Gastroesophageal sphincter (tissue), 3 donors: ENCODE measurements at regions not wholly inside any gene's neighbourhood (a gene's known extent, or its start where the extent isn't known, plus 50 kb on each side); places are given as distances from the start of the nearest gene placed in this dataset.

ENCODE experiments used
- EP300 ChIP-seq: sonication (generic); formaldehyde crosslinking; IDR thresholded peaks from one replicate; pipeline ENCODE4 v1.6.1; 2017; ENCODE audit warnings: antibody characterized with exemption, mild to moderate bottlenecking
- POLR2A ChIP-seq, 2 donors: fragments of 450-650 bp; IDR thresholded peaks; one replicate each; pipeline ENCODE4 v1.6.1; 2017; ENCODE audit warnings: antibody characterized with exemption in 2 of 2, mild to moderate bottlenecking in 2 of 2, moderate library complexity in 1 of 2
- POLR2AphosphoS5 ChIP-seq: sonication (generic); formaldehyde crosslinking; IDR thresholded peaks from one replicate; pipeline ENCODE4 v1.6.1; 2017; ENCODE audit warnings: antibody characterized with exemption
- TF ChIP-seq, protein P1 (sequence below), 4 experiments: fragments of 200-600 bp in 2 of 4; fragments of 450-650 bp in 2 of 4; sonication (generic) in 1 of 4; IDR thresholded peaks; one replicate each; pipeline ENCODE4 v1.5.1; 2017 to 2019; ENCODE audit warnings: antibody characterized with exemption in 4 of 4, mild to moderate bottlenecking in 2 of 4, moderate library complexity in 2 of 4

DNA sequence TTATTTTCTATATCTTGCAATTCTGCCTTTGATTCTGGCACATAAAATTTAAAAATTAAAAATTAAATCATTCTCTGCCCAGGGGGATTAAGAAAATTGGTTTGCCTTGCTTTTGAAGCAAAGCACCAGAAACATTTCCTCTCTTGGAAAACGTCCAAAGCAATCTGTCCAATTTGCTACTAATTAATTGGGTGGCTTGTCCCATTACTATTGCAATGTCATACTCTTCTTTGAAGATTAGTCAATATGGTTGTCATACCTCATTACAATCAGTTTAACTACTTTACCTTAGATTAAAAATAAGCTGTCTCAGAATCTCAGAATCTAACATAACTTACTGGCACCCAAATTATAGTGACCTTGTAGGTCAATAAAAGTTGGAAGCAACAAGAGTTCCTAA, 208.8 kb downstream of the TMA16 start:
- TF ChIP-seq, protein P1, sequence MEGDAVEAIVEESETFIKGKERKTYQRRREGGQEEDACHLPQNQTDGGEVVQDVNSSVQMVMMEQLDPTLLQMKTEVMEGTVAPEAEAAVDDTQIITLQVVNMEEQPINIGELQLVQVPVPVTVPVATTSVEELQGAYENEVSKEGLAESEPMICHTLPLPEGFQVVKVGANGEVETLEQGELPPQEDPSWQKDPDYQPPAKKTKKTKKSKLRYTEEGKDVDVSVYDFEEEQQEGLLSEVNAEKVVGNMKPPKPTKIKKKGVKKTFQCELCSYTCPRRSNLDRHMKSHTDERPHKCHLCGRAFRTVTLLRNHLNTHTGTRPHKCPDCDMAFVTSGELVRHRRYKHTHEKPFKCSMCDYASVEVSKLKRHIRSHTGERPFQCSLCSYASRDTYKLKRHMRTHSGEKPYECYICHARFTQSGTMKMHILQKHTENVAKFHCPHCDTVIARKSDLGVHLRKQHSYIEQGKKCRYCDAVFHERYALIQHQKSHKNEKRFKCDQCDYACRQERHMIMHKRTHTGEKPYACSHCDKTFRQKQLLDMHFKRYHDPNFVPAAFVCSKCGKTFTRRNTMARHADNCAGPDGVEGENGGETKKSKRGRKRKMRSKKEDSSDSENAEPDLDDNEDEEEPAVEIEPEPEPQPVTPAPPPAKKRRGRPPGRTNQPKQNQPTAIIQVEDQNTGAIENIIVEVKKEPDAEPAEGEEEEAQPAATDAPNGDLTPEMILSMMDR (IDR thresholded peaks at IDR 0.05) = no peak
- TF ChIP-seq POLR2A (IDR thresholded peaks at IDR 0.05) (no peak), POLR2AphosphoS5 (no peak), EP300 (no peak)
